ENCODE measurements at regions not wholly inside any gene's neighbourhood (a gene's known extent, or its start where the extent isn't known, plus 50 kb on each side); places are given as distances from the start of the nearest gene placed in this dataset.
"Not testable (repeated sequence)": the region's sequence is repeated elsewhere in the genome, so short reads cannot be mapped to it uniquely, and the experiment has no call there.

DNA sequence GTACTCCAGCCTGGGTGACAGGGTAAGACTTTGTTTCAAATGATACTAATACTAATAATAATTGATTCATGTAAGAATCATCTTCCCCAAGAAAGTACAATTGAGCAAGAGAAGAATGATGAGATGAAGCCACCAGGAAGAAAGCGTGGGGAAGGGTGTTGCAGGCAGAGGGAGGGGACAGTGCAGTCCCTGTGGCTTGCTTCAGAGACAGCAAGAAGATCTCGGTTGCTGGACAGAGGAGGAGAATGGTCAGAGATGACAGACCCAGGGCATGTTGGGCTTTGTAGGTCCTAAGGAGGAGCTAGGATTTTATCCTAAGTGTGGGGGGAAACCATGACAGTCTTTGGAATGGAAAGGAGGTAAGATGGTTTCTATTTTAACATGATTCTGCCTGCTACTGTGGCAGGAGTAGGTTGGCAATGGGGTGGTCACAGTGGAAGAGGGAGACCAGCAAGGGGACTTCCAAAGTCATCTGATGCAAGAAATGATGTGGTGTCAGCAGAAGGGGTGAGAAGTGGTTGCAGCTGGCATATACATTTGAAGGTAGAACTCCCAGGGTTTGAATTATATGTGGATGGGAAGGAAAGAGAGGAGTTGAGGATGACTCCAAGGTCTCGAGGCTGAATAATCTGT, 293.4 kb downstream of the NPIPA7 start:
- H3K9me3 Mint-ChIP-seq; H3K36me3 Mint-ChIP-seq (ENCODE audit: insufficient read depth); H3K4me3 Mint-ChIP-seq; H3K4me1 Mint-ChIP-seq; DNase-seq (ENCODE audit: low spot score in 2 of 2); H3K27ac Mint-ChIP-seq (ENCODE audit: low read depth); H3K27me3 Mint-ChIP-seq; ATAC-seq (replicated peaks; ENCODE audit: extremely low read depth, poor library complexity, severe bottlenecking): not testable (repeated sequence)

DNA sequence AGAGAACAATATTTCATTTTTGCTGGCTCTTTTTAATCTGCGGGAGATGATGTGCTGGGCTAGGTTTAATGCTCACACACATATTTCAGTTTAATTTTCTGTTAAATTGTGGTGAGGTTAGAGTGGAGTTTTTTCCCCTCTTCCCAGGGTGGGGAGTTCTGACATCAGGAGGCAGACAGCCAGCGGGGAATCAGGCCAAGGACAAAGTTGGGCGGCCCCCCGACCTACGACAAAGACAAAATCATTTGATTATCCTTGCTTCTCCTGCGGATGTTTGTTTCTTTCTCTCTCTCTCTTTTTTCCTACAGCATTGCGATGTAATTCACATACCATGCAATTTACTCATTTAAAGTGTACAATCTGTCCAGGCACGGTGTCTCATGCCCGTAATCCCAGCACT, 295.9 kb downstream of the NPIPA7 start:
- not testable (repeated sequence) for H3K27ac Mint-ChIP-seq (ENCODE audit: low read depth); H3K27me3 Mint-ChIP-seq; DNase-seq (ENCODE audit: low spot score in 2 of 2); H3K4me3 Mint-ChIP-seq; H3K4me1 Mint-ChIP-seq; ATAC-seq (replicated peaks; ENCODE audit: extremely low read depth, poor library complexity, severe bottlenecking); H3K9me3 Mint-ChIP-seq; H3K36me3 Mint-ChIP-seq (ENCODE audit: insufficient read depth)

DNA sequence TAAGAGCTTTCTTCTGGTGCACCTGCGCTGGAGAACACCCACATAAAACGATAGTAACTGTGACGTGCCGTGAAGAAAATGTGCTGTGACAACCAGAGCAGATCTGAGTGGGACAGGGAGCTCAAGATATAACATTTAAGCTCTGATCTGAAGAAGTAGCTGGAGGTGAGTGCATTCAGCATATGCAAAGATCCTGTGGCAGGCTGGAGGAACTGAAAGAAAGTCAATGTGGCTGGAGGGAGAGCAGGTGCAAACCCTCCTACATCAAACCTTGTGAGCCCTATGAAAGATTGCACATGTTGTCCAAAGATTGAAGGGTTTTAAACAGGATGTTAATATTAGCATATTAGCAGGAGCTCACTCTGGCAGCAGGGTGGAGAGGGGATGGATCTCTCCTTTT, 342.9 kb downstream of the NPIPA7 start:
- H3K27ac Mint-ChIP-seq (ENCODE audit: low read depth); ATAC-seq (replicated peaks; ENCODE audit: extremely low read depth, poor library complexity, severe bottlenecking); H3K4me3 Mint-ChIP-seq; H3K36me3 Mint-ChIP-seq (ENCODE audit: insufficient read depth); DNase-seq (ENCODE audit: low spot score in 2 of 2); H3K4me1 Mint-ChIP-seq; H3K27me3 Mint-ChIP-seq; H3K9me3 Mint-ChIP-seq: not testable (repeated sequence)

DNA sequence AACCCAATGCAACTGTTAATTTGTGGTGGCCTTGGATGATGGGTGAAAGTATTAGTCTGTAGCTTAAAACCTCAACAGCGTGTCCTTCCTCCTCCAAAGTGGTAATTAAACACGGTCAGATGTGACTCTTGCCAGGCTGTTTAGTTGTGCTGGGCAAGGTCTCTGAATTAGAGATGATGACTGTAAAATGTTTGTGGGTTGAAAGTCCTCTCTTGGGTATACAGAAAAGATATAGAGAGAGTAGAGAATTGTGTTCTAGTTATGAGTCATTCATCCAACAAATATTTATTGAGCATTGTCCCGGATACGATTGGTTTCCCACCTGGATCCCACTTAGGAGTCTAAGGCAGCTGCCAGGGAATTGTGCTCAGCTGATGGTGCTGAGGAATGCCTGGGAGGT, 343.7 kb downstream of the NPIPA7 start:
- H3K36me3 Mint-ChIP-seq (ENCODE audit: insufficient read depth); H3K27ac Mint-ChIP-seq (ENCODE audit: low read depth); H3K27me3 Mint-ChIP-seq; H3K4me1 Mint-ChIP-seq; H3K4me3 Mint-ChIP-seq; ATAC-seq (replicated peaks; ENCODE audit: extremely low read depth, poor library complexity, severe bottlenecking); DNase-seq (ENCODE audit: low spot score in 2 of 2); H3K9me3 Mint-ChIP-seq: not testable (repeated sequence)

DNA sequence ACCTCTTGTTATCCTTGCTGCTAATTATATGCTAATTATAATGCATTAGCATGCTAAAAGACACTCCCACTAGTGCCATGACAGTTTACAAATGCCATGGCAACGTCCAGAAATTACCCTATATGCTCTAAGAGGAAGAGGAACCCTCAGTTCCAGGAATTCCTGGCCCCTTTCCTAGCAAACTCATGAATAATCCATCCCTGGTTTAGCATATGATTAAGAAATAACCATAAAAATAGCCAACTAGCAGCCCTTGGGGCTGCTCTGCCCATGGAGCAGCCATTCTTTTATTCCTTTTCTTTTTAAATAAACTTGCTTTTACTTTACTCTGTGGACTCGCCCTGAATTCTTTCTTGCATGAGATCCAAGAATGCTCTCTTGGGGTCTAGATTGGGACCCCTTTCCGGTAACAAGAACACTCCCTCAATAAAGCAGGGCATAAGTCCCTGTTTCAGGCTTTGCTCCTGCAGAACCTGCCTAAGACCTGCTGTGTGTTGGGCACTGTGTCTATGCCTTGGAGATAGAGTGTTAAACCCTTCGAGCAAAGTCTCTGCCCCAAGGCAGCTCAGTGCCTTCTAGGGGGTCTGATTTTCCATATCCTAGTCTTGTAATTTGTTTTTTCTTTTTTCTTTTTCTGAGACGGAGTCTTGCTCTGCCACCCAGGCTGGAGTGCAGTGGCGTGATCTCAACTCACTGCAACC, 345.0 kb downstream of the NPIPA7 start:
- H3K4me3 Mint-ChIP-seq; H3K9me3 Mint-ChIP-seq; H3K36me3 Mint-ChIP-seq (ENCODE audit: insufficient read depth); ATAC-seq (replicated peaks; ENCODE audit: extremely low read depth, poor library complexity, severe bottlenecking); H3K27me3 Mint-ChIP-seq; H3K4me1 Mint-ChIP-seq; H3K27ac Mint-ChIP-seq (ENCODE audit: low read depth); DNase-seq (ENCODE audit: low spot score in 2 of 2): not testable (repeated sequence)

DNA sequence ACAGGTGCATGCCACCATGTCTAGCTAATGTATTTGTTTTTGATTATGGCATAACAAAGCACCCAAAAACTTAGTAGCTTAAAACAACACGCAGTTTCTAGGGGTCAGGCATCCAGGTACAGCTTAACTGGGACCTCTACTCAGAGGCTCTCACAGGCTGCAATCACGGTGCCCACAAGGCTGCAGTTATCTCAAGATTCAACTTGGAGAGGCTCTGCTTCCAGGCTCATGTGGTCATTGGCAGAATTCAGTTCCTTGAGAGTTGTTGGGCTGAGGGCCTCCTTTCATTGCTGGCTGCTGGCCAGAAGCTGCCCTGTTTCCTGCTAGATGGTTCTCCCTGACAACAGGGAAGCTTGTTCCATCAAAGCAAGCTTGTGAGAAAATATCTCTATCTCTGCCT, 348.1 kb downstream of the NPIPA7 start:
- not testable (repeated sequence) for H3K27me3 Mint-ChIP-seq; H3K4me3 Mint-ChIP-seq; DNase-seq (ENCODE audit: low spot score in 2 of 2); H3K36me3 Mint-ChIP-seq (ENCODE audit: insufficient read depth); H3K4me1 Mint-ChIP-seq; ATAC-seq (replicated peaks; ENCODE audit: extremely low read depth, poor library complexity, severe bottlenecking); H3K27ac Mint-ChIP-seq (ENCODE audit: low read depth); H3K9me3 Mint-ChIP-seq

DNA sequence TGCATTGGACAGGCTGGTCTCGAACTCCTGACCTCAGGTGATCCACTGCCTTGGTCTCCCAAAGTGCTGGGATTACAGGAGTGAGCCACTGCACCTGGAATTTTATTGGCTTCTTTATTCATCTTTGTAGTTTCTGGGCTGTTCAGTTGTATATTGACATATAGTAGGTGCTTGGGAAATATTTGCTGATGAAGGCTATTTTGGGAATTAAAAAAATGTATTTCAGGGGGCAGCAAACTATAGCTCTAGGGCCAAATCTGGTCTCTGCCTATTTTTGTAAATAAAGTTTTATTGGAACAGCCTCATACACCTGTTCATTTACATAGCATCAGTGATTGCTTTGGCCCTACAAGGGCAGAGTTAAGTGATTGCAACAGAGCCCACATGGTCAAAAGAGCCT, 363.6 kb downstream of the NPIPA7 start:
- DNase-seq (ENCODE audit: low spot score in 2 of 2); ATAC-seq (replicated peaks; ENCODE audit: extremely low read depth, poor library complexity, severe bottlenecking); H3K4me3 Mint-ChIP-seq: not testable (repeated sequence)

DNA sequence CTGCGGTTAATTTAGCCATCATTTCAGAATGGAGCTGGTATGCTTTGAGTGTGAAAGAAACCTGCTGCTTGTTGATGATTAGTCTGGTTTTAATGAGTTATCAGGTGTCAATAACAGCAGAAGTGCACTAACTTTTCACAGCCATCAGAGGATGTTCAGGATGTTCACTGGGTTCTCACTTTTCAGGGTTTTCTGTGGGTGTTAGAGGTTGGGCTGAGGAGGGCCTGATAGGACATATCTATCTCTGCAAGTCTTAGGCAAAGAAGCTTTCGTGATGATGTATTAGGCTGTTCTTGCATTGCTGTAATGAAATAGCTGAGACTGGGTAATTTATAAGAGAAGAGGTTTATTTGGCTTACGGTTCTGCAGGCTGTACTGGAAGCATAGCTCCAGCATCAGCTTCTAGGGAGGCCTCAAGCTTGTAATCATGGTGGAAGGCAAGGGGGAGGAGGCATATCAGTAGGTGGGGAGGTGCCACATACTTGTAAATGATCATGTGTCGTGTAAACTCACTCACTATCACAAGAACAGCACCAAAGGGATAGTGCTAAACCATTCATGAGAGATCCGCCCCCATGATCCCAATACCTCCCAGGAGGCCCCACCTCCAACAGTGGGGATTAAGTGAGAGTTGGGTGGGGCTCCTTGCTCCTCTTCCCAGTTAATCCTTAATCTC, 376.2 kb downstream of the NPIPA7 start:
- DNase-seq (ENCODE audit: low spot score in 2 of 2); H3K4me1 Mint-ChIP-seq; H3K27ac Mint-ChIP-seq (ENCODE audit: low read depth); H3K36me3 Mint-ChIP-seq (ENCODE audit: insufficient read depth); H3K27me3 Mint-ChIP-seq; H3K4me3 Mint-ChIP-seq; H3K9me3 Mint-ChIP-seq: not testable (repeated sequence)
- ATAC-seq (replicated peaks; ENCODE audit: extremely low read depth, poor library complexity, severe bottlenecking): peak; percentile 92

More for the DNA sequence above, 363.6 kb downstream of the NPIPA7 start:
- H3K27me3 Mint-ChIP-seq; H3K9me3 Mint-ChIP-seq; H3K36me3 Mint-ChIP-seq (ENCODE audit: insufficient read depth); H3K4me1 Mint-ChIP-seq; H3K27ac Mint-ChIP-seq (ENCODE audit: low read depth): not testable (repeated sequence)

DNA sequence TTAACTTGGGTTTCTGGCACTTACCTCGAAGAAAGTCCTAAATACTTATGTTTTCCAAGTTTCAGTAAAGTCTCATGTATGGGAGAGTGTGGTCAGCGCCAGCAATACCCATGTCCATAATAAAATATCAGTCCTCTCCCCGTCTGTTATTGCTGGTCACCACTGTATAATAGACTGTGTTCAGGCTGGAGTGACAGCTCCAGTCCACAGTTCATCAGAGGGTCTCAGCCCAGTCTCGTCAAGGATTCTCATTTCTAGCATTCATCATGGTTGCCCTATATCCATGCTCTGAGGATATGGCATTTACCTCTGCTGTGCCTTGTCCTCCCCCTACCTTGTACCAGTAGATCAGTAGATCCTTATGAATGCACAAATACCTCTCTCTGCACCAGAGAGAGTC, 384.5 kb downstream of the NPIPA7 start:
- DNase-seq (ENCODE audit: low spot score in 2 of 2) (no peak), ATAC-seq (replicated peaks; ENCODE audit: extremely low read depth, poor library complexity, severe bottlenecking) (no peak)
- Mint-ChIP-seq H3K4me3 (no peak overlapping the region), H3K36me3 (ENCODE audit: insufficient read depth) (peaks cover 2% of the 10 kb centered on the region), H3K27ac (ENCODE audit: low read depth) (no peak overlapping the region), H3K27me3 (no peaks in the 10 kb centered on the region), H3K9me3 (peaks cover 4% of the 10 kb centered on the region), H3K4me1 (no peaks in the 10 kb centered on the region)

DNA sequence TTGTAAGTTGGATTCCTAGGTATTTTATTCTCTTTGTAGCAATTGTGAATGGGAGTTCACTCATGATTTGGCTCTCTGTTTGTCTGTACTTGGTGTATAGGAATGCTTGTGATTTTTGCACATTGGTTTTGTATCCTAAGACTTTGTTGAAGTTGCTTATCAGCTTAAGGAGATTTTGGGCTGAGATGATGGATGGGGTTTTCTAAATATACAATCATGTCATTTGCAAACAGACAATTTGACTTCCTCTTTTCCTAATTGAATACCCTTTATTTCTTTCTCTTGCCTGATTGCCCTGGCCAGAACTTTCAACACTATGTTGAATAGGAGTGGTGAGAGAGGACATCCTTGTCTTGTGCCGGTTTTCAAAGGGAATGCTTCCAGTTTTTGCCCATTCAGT, 391.8 kb downstream of the NPIPA7 start:
- not testable (repeated sequence) for H3K4me3 Mint-ChIP-seq; H3K9me3 Mint-ChIP-seq; H3K36me3 Mint-ChIP-seq (ENCODE audit: insufficient read depth); DNase-seq (ENCODE audit: low spot score in 2 of 2); H3K27ac Mint-ChIP-seq (ENCODE audit: low read depth); ATAC-seq (replicated peaks; ENCODE audit: extremely low read depth, poor library complexity, severe bottlenecking); H3K4me1 Mint-ChIP-seq
- peaks cover 26% of the 10 kb centered on the region for H3K27me3 Mint-ChIP-seq

DNA sequence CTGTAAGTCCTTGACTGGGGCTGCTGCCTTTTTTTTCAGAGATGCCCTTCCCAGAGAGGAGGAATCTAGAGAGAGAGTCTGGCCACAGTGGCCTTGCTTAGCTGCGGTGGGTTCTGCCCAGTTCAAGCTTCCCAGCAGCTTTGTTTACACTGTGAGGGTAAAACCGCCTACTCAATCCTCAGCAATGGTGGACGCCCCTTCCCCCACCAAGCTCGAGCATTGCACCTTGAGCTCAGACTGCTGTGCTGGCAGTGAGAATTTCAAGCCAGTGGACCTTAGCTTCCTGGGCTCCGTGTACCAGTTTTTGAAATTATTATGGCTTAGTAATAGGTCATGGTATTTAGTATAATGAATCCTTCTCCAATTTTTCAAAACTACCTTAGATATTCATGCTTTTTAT, 395.4 kb downstream of the NPIPA7 start:
- H3K4me1 Mint-ChIP-seq: no peaks in the 10 kb centered on the region
- no peak for DNase-seq (ENCODE audit: low spot score in 2 of 2)
- ATAC-seq (replicated peaks; ENCODE audit: extremely low read depth, poor library complexity, severe bottlenecking): no peak
- H3K27me3 Mint-ChIP-seq: peaks cover 35% of the 10 kb centered on the region
- H3K36me3 Mint-ChIP-seq (ENCODE audit: insufficient read depth): no peaks in the 10 kb centered on the region
- no peak overlapping the region for H3K4me3 Mint-ChIP-seq
- no peaks in the 10 kb centered on the region for H3K9me3 Mint-ChIP-seq
- H3K27ac Mint-ChIP-seq (ENCODE audit: low read depth): no peak overlapping the region

DNA sequence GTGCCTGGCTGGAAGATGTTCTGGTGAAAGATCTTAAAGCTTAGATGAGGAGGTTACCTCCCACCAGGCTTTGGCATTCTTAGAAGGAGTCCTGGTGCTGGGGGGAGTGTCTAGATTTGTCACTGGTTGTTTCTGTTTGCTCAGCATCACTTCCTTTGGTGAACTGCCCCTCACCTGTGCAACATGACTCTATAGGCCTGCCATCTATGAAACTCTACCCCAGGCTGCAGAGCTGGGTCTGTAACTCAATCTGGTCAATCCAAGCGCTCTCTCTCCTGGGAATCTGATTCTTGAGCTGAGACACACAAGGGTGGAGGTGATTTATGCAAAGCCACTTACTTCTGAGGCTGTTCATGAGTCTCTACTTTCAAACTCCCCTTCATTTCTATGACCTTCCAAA, 399.4 kb downstream of the NPIPA7 start:
- Mint-ChIP-seq H3K4me1 (no peaks in the 10 kb centered on the region), H3K27me3 (peaks cover 40% of the 10 kb centered on the region), H3K36me3 (ENCODE audit: insufficient read depth) (no peaks in the 10 kb centered on the region), H3K9me3 (no peaks in the 10 kb centered on the region), H3K27ac (ENCODE audit: low read depth) (no peak overlapping the region), H3K4me3 (no peak overlapping the region)
- DNase-seq (ENCODE audit: low spot score in 2 of 2) (no peak), ATAC-seq (replicated peaks; ENCODE audit: extremely low read depth, poor library complexity, severe bottlenecking) (no peak)

DNA sequence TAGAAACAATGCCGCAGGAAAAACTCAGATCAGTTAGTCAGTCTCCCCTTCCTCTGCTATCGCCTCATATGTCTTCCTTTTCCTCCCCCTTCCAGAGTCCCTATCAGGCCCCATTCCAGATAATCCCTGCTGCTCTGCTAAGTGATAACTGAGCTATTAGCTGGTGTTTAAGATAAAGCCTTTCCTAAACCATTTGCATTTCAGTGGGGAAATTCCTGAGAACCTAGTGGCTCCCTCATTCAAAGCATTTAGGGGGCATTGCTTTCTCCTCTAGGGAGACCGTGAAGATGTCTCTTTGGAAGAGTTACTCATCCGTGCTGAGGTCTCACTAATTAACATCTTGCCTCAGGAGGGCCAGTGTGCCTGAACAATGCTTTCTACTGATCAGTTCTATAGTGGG, 401.6 kb downstream of the NPIPA7 start:
- Mint-ChIP-seq H3K9me3 (no peaks in the 10 kb centered on the region), H3K36me3 (ENCODE audit: insufficient read depth) (no peaks in the 10 kb centered on the region), H3K27me3 (peaks cover 37% of the 10 kb centered on the region), H3K4me1 (no peaks in the 10 kb centered on the region), H3K4me3 (no peak overlapping the region), H3K27ac (ENCODE audit: low read depth) (no peak overlapping the region)
- no peak for DNase-seq (ENCODE audit: low spot score in 2 of 2)
- ATAC-seq (replicated peaks; ENCODE audit: extremely low read depth, poor library complexity, severe bottlenecking): no peak

Data from central memory CD8-positive, alpha-beta T cell (primary cell).